ENCODE measurements at regions not wholly inside any gene's neighbourhood (a gene's known extent, or its start where the extent isn't known, plus 50 kb on each side); places are given as distances from the start of the nearest gene placed in this dataset.
"Not testable (repeated sequence)": the region's sequence is repeated elsewhere in the genome, so short reads cannot be mapped to it uniquely, and the experiment has no call there.

GRCh38 chr12:30187426-30187825, 403.7 kb upstream of the TMTC1 start:
- in situ Hi-C loops (cut with MboI; ENCODE audit: low pct_unique_long_range_greater_than_20kb, low sequenced_read_pairs): no loop called here
- DNase-seq: no peak

- in situ Hi-C loops (cut with MboI; ENCODE audit: low pct_unique_long_range_greater_than_20kb, low sequenced_read_pairs): no loop called here
- DNase-seq: no peak
Measured at GRCh38 chr12:30181334-30181733, 397.6 kb upstream of the TMTC1 start.

GRCh38 chr12:30180602-30181001, 396.9 kb upstream of the TMTC1 start:
- no peak for DNase-seq

GRCh38 chr12:30178916-30179315, 395.2 kb upstream of the TMTC1 start:
- in situ Hi-C loops (cut with MboI; ENCODE audit: low pct_unique_long_range_greater_than_20kb, low sequenced_read_pairs): no loop called here
- no peak for DNase-seq

More at GRCh38 chr12:30180602-30181001, 396.9 kb upstream of the TMTC1 start:
- in situ Hi-C loops (cut with MboI; ENCODE audit: low pct_unique_long_range_greater_than_20kb, low sequenced_read_pairs): no loop called here

GRCh38 chr12:30169839-30170591, 386.3 kb upstream of the TMTC1 start:
- in situ Hi-C loops (cut with MboI; ENCODE audit: low pct_unique_long_range_greater_than_20kb, low sequenced_read_pairs): no loop called here

GRCh38 chr12:30166006-30166795, 382.5 kb upstream of the TMTC1 start:
- in situ Hi-C loops (cut with MboI; ENCODE audit: low pct_unique_long_range_greater_than_20kb, low sequenced_read_pairs): no loop called here
- no peak for DNase-seq

More at GRCh38 chr12:30169839-30170591, 386.3 kb upstream of the TMTC1 start:
- DNase-seq: no peak

- in situ Hi-C loops (cut with MboI; ENCODE audit: low pct_unique_long_range_greater_than_20kb, low sequenced_read_pairs): no loop called here
- no peak for DNase-seq
Measured at GRCh38 chr12:30164382-30165318, 380.9 kb upstream of the TMTC1 start.

GRCh38 chr12:30156833-30157232, 373.1 kb upstream of the TMTC1 start:
- DNase-seq; in situ Hi-C loops (cut with MboI; ENCODE audit: low pct_unique_long_range_greater_than_20kb, low sequenced_read_pairs): not testable (repeated sequence)

- in situ Hi-C loops (cut with MboI; ENCODE audit: low pct_unique_long_range_greater_than_20kb, low sequenced_read_pairs): no loop called here
Measured at GRCh38 chr12:30155001-30155730, 371.4 kb upstream of the TMTC1 start.

GRCh38 chr12:30153981-30154380, 370.2 kb upstream of the TMTC1 start:
- DNase-seq: no peak
- in situ Hi-C loops (cut with MboI; ENCODE audit: low pct_unique_long_range_greater_than_20kb, low sequenced_read_pairs): no loop called here

More at GRCh38 chr12:30155001-30155730, 371.4 kb upstream of the TMTC1 start:
- no peak for DNase-seq

GRCh38 chr12:30152705-30153104, 369.0 kb upstream of the TMTC1 start:
- DNase-seq: no peak
- in situ Hi-C loops (cut with MboI; ENCODE audit: low pct_unique_long_range_greater_than_20kb, low sequenced_read_pairs): no loop called here

- in situ Hi-C loops (cut with MboI; ENCODE audit: low pct_unique_long_range_greater_than_20kb, low sequenced_read_pairs): no loop called here
- no peak for DNase-seq
Measured at GRCh38 chr12:30151831-30152230, 368.1 kb upstream of the TMTC1 start.

GRCh38 chr12:30146561-30146960, 362.8 kb upstream of the TMTC1 start:
- DNase-seq: no peak
- in situ Hi-C loops (cut with MboI; ENCODE audit: low pct_unique_long_range_greater_than_20kb, low sequenced_read_pairs): no loop called here

- DNase-seq: no peak
- in situ Hi-C loops (cut with MboI; ENCODE audit: low pct_unique_long_range_greater_than_20kb, low sequenced_read_pairs): no loop called here
Measured at GRCh38 chr12:30145684-30146032, 361.9 kb upstream of the TMTC1 start.

- in situ Hi-C loops (cut with MboI; ENCODE audit: low pct_unique_long_range_greater_than_20kb, low sequenced_read_pairs): no loop called here
- DNase-seq: no peak
Measured at GRCh38 chr12:30144777-30145683, 361.3 kb upstream of the TMTC1 start.

- DNase-seq: no peak
- in situ Hi-C loops (cut with MboI; ENCODE audit: low pct_unique_long_range_greater_than_20kb, low sequenced_read_pairs): no loop called here
Measured at GRCh38 chr12:30142301-30142700, 358.6 kb upstream of the TMTC1 start.

GRCh38 chr12:30138483-30138882, 354.7 kb upstream of the TMTC1 start:
- in situ Hi-C loops (cut with MboI; ENCODE audit: low pct_unique_long_range_greater_than_20kb, low sequenced_read_pairs): no loop called here
- DNase-seq: no peak

- DNase-seq: no peak
- in situ Hi-C loops (cut with MboI; ENCODE audit: low pct_unique_long_range_greater_than_20kb, low sequenced_read_pairs): no loop called here
Measured at GRCh38 chr12:30136696-30137095, 353.0 kb upstream of the TMTC1 start.

Measured in KBM-7 (cell line).